DND-41 (cell line): ENCODE measurements at regions not wholly inside any gene's neighbourhood (a gene's known extent, or its start where the extent isn't known, plus 50 kb on each side); places are given as distances from the start of the nearest gene placed in this dataset.

ENCODE experiments used
- EZH2 ChIP-seq: IDR thresholded peaks from 3 replicates; pipeline ENCODE4 v1.6.1; 2012; ENCODE audit warnings: borderline replicate concordance, low read depth, mild to moderate bottlenecking, moderate library complexity, low read length, inconsistent platforms; ENCODE audit not compliant: severe bottlenecking
- TF ChIP-seq, protein P1 (sequence below): IDR thresholded peaks from 2 replicates; pipeline ENCODE4 v1.5.1; 2012; ENCODE audit warnings: borderline replicate concordance, low read length, moderate library complexity, mild to moderate bottlenecking; ENCODE audit not compliant: poor library complexity, severe bottlenecking; ENCODE audit errors: extremely low read depth

DNA sequence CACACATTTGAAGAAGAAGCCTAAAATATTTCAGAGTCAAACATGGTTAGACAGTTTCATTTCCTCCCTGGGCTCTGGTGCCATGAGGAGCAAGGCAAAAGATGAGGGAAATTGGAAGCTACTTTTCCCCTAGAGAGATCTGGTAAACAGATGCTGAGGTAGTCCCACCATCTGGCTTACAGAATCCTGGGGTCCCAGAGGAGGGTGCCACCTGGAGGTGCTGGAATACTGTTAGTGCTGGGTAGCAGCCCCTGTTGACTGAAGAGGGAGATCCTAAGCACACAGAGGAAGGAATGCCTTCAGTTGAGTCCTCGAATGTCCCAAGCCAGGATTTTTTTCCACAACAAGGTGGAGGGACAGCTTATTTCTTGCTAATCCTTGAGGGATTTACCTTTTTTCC lies 160.1 kb downstream of the FZD1 start:
- TF ChIP-seq, protein P1, sequence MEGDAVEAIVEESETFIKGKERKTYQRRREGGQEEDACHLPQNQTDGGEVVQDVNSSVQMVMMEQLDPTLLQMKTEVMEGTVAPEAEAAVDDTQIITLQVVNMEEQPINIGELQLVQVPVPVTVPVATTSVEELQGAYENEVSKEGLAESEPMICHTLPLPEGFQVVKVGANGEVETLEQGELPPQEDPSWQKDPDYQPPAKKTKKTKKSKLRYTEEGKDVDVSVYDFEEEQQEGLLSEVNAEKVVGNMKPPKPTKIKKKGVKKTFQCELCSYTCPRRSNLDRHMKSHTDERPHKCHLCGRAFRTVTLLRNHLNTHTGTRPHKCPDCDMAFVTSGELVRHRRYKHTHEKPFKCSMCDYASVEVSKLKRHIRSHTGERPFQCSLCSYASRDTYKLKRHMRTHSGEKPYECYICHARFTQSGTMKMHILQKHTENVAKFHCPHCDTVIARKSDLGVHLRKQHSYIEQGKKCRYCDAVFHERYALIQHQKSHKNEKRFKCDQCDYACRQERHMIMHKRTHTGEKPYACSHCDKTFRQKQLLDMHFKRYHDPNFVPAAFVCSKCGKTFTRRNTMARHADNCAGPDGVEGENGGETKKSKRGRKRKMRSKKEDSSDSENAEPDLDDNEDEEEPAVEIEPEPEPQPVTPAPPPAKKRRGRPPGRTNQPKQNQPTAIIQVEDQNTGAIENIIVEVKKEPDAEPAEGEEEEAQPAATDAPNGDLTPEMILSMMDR = no peak
- no peak for TF ChIP-seq EZH2
